Right lobe of liver (tissue), 6 donors: ENCODE measurements at regions not wholly inside any gene's neighbourhood (a gene's known extent, or its start where the extent isn't known, plus 50 kb on each side); places are given as distances from the start of the nearest gene placed in this dataset.

ENCODE experiments used
- ATAC-seq, 4 donors: fragments of 200-7000 bp; cut with Tn5 transposase; one replicate each; pipeline ENCODE4 v1.9.1; 2020; ENCODE audit warnings: mild to moderate bottlenecking in 4 of 4, moderate library complexity in 4 of 4
- DNase-seq, 3 donors: peaks; one replicate each; pipeline ENCODE4 v3.0.0-alpha.2; 2020
- H3K27ac ChIP-seq, 3 donors: fragments of 200-600 bp; one replicate each; pipeline ENCODE4 v1.8.0; 2022
- H3K27me3 ChIP-seq, 2 donors: fragments of 200-600 bp; one replicate each; pipeline ENCODE4 v1.8.0; 2022
- H3K36me3 ChIP-seq, 4 donors: fragments of 200-600 bp; sonication (generic) in 1 of 4; one replicate each; pipeline versions ENCODE4 v1.5.1 to v1.8.0; 2017 to 2022; ENCODE audit warnings: control low read depth in 1 of 4
- H3K4me1 ChIP-seq, 4 donors: fragments of 200-600 bp; sonication (generic) in 1 of 4; one replicate each; pipeline versions ENCODE4 v1.5.1 to v1.8.0; 2017 to 2022; ENCODE audit warnings: control low read depth in 1 of 4
- H3K4me3 ChIP-seq, 3 donors: fragments of 200-600 bp; one replicate each; pipeline ENCODE4 v1.8.0; 2022
- H3K9me3 ChIP-seq, 4 donors: fragments of 200-600 bp; sonication (generic) in 1 of 4; one replicate each; pipeline versions ENCODE4 v1.5.1 to v1.8.0; 2017 to 2022; ENCODE audit warnings: control low read depth in 1 of 4
- CTCF ChIP-seq, 4 donors: fragments of 200-600 bp in 3 of 4; fragments of 450-650 bp in 1 of 4; IDR thresholded peaks; one replicate each; pipeline versions ENCODE4 v1.5.1 to v1.8.0; 2016 to 2022; ENCODE audit warnings: antibody characterized with exemption in 4 of 4, mild to moderate bottlenecking in 2 of 4
- POLR2A ChIP-seq: fragments of 450-650 bp; IDR thresholded peaks from one replicate; pipeline ENCODE4 v1.6.1; 2017; ENCODE audit warnings: antibody characterized with exemption, mild to moderate bottlenecking
- WGBS: methylation state at CpG from one replicate; pipeline ENCODE4 v1.1.6; 2018; ENCODE audit warnings: low coverage, low lambda C conversion rate; ENCODE audit not compliant: insufficient coverage; ENCODE audit errors: missing lambda C conversion rate; 5-methylcytosine and 5-hydroxymethylcytosine counted together
- intact Hi-C, 2 donors: fragments of 100-400 bp; cut with DNase I; formaldehyde crosslinking; loops; one replicate each; pipeline versions ENCODE4 v1.11.2 to v1.14.1; 2022
- donor health status: DM: no; HTN: yes; CAD: no.
- donor health status: DM: no; HTN: no; CAD: no.
- donor health status: DM: no; HTN: no; CAD: no.
- donor health status: DM: no; HTN: yes; CAD: no.
- donor health status: DM: no; HTN: yes; CAD: no.

- no peak for DNase-seq
Measured at GRCh38 chr5:17772232-17772631, 138.0 kb downstream of the TAF11L14 start.

GRCh38 chr5:17785774-17786173, 151.5 kb downstream of the TAF11L14 start:
- WGBS: 57% methylated on average over 1 of the region's 1 CpG
- no peak overlapping the region for H3K4me3 ChIP-seq
- TF ChIP-seq CTCF (IDR thresholded peaks at IDR 0.05) (no peak), POLR2A (no peak)
- intact Hi-C loops: no loop called here
- H3K27me3 ChIP-seq: no peaks in the 10 kb centered on the region
- no peak for ATAC-seq
- H3K27ac ChIP-seq: no peak overlapping the region
- no peaks in the 10 kb centered on the region for H3K4me1 ChIP-seq
- DNase-seq: no peak
- no peaks in the 10 kb centered on the region for H3K36me3 ChIP-seq
- no peaks in the 10 kb centered on the region for H3K9me3 ChIP-seq

More at GRCh38 chr5:17772232-17772631, 138.0 kb downstream of the TAF11L14 start:
- Histone ChIP-seq H3K27ac (no peak overlapping the region), H3K27me3 (no peaks in the 10 kb centered on the region), H3K36me3 (no peaks in the 10 kb centered on the region), H3K4me3 (no peak overlapping the region), H3K4me1 (no peaks in the 10 kb centered on the region), H3K9me3 (no peaks in the 10 kb centered on the region)
- intact Hi-C loops: no loop called here
- no peak for ATAC-seq
- TF ChIP-seq POLR2A (no peak), CTCF (IDR thresholded peaks at IDR 0.05) (no peak)
- 62% methylated on average over 2 of the region's 6 CpGs for WGBS

GRCh38 chr5:17788351-17788750, 154.1 kb downstream of the TAF11L14 start:
- H3K4me1 ChIP-seq: no peaks in the 10 kb centered on the region
- TF ChIP-seq CTCF (IDR thresholded peaks at IDR 0.05) (no peak), POLR2A (no peak)
- intact Hi-C loops: no loop called here

GRCh38 chr5:17794201-17794600, 159.9 kb downstream of the TAF11L14 start:
- Histone ChIP-seq H3K27ac (no peak overlapping the region), H3K27me3 (no peaks in the 10 kb centered on the region), H3K9me3 (no peaks in the 10 kb centered on the region), H3K4me1 (no peaks in the 10 kb centered on the region), H3K36me3 (no peaks in the 10 kb centered on the region), H3K4me3 (no peak overlapping the region)
- ATAC-seq (no peak), DNase-seq (no peak)
- 55% methylated on average over 3 of the region's 3 CpGs for WGBS
- intact Hi-C loops: no loop called here
- no peak for TF ChIP-seq POLR2A
- no peak for TF ChIP-seq CTCF (IDR thresholded peaks at IDR 0.05)

More at GRCh38 chr5:17788351-17788750, 154.1 kb downstream of the TAF11L14 start:
- Histone ChIP-seq H3K27ac (no peak overlapping the region), H3K4me3 (no peak overlapping the region), H3K27me3 (no peaks in the 10 kb centered on the region), H3K9me3 (no peaks in the 10 kb centered on the region), H3K36me3 (no peaks in the 10 kb centered on the region)
- DNase-seq (no peak), ATAC-seq (no peak)

GRCh38 chr5:17794815-17795214, 160.6 kb downstream of the TAF11L14 start:
- intact Hi-C loops: no loop called here
- TF ChIP-seq CTCF (IDR thresholded peaks at IDR 0.05): no peak
- no peak for TF ChIP-seq POLR2A
- 8% methylated on average over 1 of the region's 2 CpGs for WGBS

More at GRCh38 chr5:17794815-17795214, 160.6 kb downstream of the TAF11L14 start:
- Histone ChIP-seq H3K36me3 (no peaks in the 10 kb centered on the region), H3K4me1 (no peaks in the 10 kb centered on the region), H3K9me3 (no peaks in the 10 kb centered on the region), H3K27ac (no peak overlapping the region), H3K4me3 (no peak overlapping the region), H3K27me3 (no peaks in the 10 kb centered on the region)
- no peak for DNase-seq
- no peak for ATAC-seq
